OCI-LY7 (cell line): ENCODE measurements at regions not wholly inside any gene's neighbourhood (a gene's known extent, or its start where the extent isn't known, plus 50 kb on each side); places are given as distances from the start of the nearest gene placed in this dataset.

ENCODE experiments used
- BruUV-seq: library from RNA; stranded (reverse); fragments of 400-500 nt; replicated peaks from 2 replicates; lab custom pipeline; 2021; lab: Mats Ljungman, UMichigan
- CTCF ChIA-PET: fragments of 300-600 bp; sonication (Branson Sonifier 250); formaldehyde crosslinking; loops from one replicate; lab custom pipeline; 2022; ENCODE audit warnings: antibody characterized with exemption; ENCODE audit not compliant: unreplicated experiment; lab: Charles Lee
- POLR2A ChIA-PET: fragments of 300-600 bp; sonication (Branson Sonifier 250); formaldehyde crosslinking; loops from one replicate; lab custom pipeline; 2022; ENCODE audit warnings: antibody characterized with exemption; lab: Charles Lee
- DNase-seq: peaks from one replicate; pipeline ENCODE4 v3.0.0-alpha.2; 2015; ENCODE audit warnings: low spot score
- H2AFZ ChIP-seq: fragments of 200-600 bp; sonication (generic), shearing (Covaris generic); 2 replicates; pipeline ENCODE4 v1.6.1; 2014; ENCODE audit warnings: mild to moderate bottlenecking, antibody characterized with exemption, low read length, moderate library complexity
- H3K27ac ChIP-seq: fragments of 200-600 bp; sonication (generic); 2 replicates; pipeline ENCODE4 v1.5.1; 2014; ENCODE audit warnings: mixed run types, low read depth, mild to moderate bottlenecking, moderate library complexity, low read length, inconsistent platforms; ENCODE audit not compliant: poor library complexity, severe bottlenecking
- H3K36me3 ChIP-seq: fragments of 200-600 bp; sonication (generic); 2 replicates; pipeline ENCODE4 v1.6.1; 2014; ENCODE audit warnings: mild to moderate bottlenecking, antibody characterized with exemption, low read length, moderate library complexity, mixed read lengths; ENCODE audit not compliant: insufficient read depth
- H3K4me1 ChIP-seq: fragments of 200-600 bp; sonication (generic); 2 replicates; pipeline ENCODE4 v1.5.1; 2014; ENCODE audit warnings: mild to moderate bottlenecking, low read length; ENCODE audit not compliant: insufficient read depth, poor library complexity, severe bottlenecking
- H3K4me2 ChIP-seq: fragments of 200-600 bp; sonication (generic); 2 replicates; pipeline ENCODE4 v1.6.1; 2014; ENCODE audit warnings: mild to moderate bottlenecking, low read length
- H3K4me3 ChIP-seq: fragments of 200-600 bp; sonication (generic); 2 replicates; pipeline ENCODE4 v1.5.1; 2014; ENCODE audit warnings: mild to moderate bottlenecking, low read depth, low read length; ENCODE audit not compliant: poor library complexity, severe bottlenecking
- H3K79me2 ChIP-seq: fragments of 200-600 bp; sonication (generic); 2 replicates; pipeline ENCODE4 v1.6.1; 2016; ENCODE audit warnings: low read depth, mild to moderate bottlenecking, low read length, moderate library complexity, mixed read lengths; ENCODE audit not compliant: insufficient read depth
- H3K9me2 ChIP-seq: fragments of 200-600 bp; sonication (generic); 2 replicates; pipeline ENCODE4 v1.6.1; 2016; ENCODE audit warnings: mild to moderate bottlenecking, low read length, mixed read lengths; ENCODE audit not compliant: insufficient read depth
- H3K9me3 ChIP-seq: fragments of 200-600 bp; sonication (generic); 2 replicates; pipeline ENCODE4 v1.6.1; 2014; ENCODE audit warnings: mild to moderate bottlenecking, mixed run types, low read length, mixed read lengths
- H4K20me1 ChIP-seq: fragments of 200-600 bp; sonication (generic); 2 replicates; pipeline ENCODE4 v1.6.1; 2014; ENCODE audit warnings: mild to moderate bottlenecking, antibody characterized with exemption, low read length, moderate library complexity, mixed read lengths; ENCODE audit not compliant: insufficient read depth
- EZH2phosphoT487 ChIP-seq: fragments of 200-600 bp; sonication (generic); IDR thresholded peaks from 2 replicates; pipeline ENCODE4 v1.6.1; 2018; ENCODE audit warnings: low read depth, borderline replicate concordance, mild to moderate bottlenecking, mixed run types, antibody characterized with exemption, low read length, moderate library complexity, mixed read lengths
- intact Hi-C: fragments of 100-400 bp; cut with micrococcal nuclease; formaldehyde crosslinking; loops from one replicate; pipeline ENCODE4 v1.10.0; 2022; ENCODE audit not compliant: unreplicated experiment
- TF ChIP-seq, protein P1 (sequence below): fragments of 200-600 bp; sonication (generic); conservative IDR thresholded peaks from 2 replicates; pipeline ENCODE4 v1.5.1; 2014; ENCODE audit warnings: mild to moderate bottlenecking, antibody characterized with exemption, low read length, moderate library complexity, mixed read lengths

DNA sequence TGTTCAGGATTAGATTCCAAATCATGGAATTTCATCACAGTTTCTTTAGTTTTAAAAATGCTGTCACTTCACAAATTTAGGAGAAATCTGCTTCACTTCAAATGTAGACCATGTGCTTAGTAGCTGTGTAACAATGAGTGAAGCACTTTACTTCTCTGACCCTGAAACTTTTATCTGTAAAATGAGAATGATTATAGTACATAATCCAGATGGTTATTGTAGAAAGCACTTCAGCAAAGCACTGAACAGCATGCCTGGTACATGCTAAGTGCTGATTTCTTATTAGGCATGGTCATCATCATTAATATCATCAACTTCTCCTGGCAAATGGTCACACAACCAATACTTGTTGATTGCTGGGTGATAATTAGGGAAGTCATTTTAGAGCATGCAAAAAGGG is 705.0 kb downstream of the EPHA7 start:
- TF ChIP-seq, protein P1, sequence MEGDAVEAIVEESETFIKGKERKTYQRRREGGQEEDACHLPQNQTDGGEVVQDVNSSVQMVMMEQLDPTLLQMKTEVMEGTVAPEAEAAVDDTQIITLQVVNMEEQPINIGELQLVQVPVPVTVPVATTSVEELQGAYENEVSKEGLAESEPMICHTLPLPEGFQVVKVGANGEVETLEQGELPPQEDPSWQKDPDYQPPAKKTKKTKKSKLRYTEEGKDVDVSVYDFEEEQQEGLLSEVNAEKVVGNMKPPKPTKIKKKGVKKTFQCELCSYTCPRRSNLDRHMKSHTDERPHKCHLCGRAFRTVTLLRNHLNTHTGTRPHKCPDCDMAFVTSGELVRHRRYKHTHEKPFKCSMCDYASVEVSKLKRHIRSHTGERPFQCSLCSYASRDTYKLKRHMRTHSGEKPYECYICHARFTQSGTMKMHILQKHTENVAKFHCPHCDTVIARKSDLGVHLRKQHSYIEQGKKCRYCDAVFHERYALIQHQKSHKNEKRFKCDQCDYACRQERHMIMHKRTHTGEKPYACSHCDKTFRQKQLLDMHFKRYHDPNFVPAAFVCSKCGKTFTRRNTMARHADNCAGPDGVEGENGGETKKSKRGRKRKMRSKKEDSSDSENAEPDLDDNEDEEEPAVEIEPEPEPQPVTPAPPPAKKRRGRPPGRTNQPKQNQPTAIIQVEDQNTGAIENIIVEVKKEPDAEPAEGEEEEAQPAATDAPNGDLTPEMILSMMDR: no peak
- TF ChIP-seq EZH2phosphoT487: no peak
- Histone ChIP-seq H3K27ac (no peak overlapping the region), H3K4me1 (peaks cover 4% of the 10 kb centered on the region), H3K36me3 (no peaks in the 10 kb centered on the region), H4K20me1 (no peaks in the 10 kb centered on the region), H2AFZ (0 out of 2 replicates have a peak overlapping the region, but pooled peaks have one; percentile 6), H3K9me2 (no peaks in the 10 kb centered on the region), H3K79me2 (no peaks in the 10 kb centered on the region), H3K4me2 (no peak overlapping the region), H3K4me3 (no peak overlapping the region), H3K9me3 (no peaks in the 10 kb centered on the region)
- intact Hi-C loops: no loop called here
- ChIA-PET POLR2A (no interaction called here), CTCF (no interaction called here)
- DNase-seq: no peak
- no TSS peak for BruUV-seq

DNA sequence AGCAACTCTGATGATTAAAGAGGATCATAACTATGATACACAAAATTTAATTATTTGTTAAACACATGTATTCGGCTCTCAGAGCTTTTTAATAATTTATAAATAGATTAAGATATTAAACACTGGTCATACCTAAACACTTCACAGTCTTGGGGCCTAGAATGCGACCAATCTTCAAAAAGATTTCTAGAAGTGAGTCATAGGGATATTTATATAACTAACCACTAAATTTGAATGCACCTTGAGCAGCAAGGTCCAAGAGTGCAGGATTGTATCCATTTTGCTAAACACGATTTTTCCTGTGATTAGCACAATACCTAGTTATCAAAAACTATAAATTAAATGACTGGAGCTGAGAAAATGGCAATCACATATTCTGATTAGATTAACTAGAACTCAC is 709.3 kb downstream of the EPHA7 start:
- no peak overlapping the region for H3K4me3 ChIP-seq
- no peak overlapping the region for H3K27ac ChIP-seq
- H3K4me1 ChIP-seq: peaks cover 4% of the 10 kb centered on the region
- intact Hi-C loops: no loop called here
- POLR2A ChIA-PET: interaction anchor here (0.8 kb wide), 1 partner anchor 164 kb away, joined by 3 read pairs; no protein-coding TSS in a partner anchor
- no peaks in the 10 kb centered on the region for H3K79me2 ChIP-seq
- H2AFZ ChIP-seq: no peak overlapping the region
- CTCF ChIA-PET: no interaction called here
- TF ChIP-seq, protein P1: no peak
- TF ChIP-seq EZH2phosphoT487: no peak
- no peaks in the 10 kb centered on the region for H3K9me3 ChIP-seq
- no peak overlapping the region for H3K4me2 ChIP-seq
- H3K9me2 ChIP-seq: no peaks in the 10 kb centered on the region; the same call in 1 of the 2 replicates
- no peak for DNase-seq
- no peaks in the 10 kb centered on the region for H3K36me3 ChIP-seq
- BruUV-seq: no TSS peak
- no peaks in the 10 kb centered on the region for H4K20me1 ChIP-seq

DNA sequence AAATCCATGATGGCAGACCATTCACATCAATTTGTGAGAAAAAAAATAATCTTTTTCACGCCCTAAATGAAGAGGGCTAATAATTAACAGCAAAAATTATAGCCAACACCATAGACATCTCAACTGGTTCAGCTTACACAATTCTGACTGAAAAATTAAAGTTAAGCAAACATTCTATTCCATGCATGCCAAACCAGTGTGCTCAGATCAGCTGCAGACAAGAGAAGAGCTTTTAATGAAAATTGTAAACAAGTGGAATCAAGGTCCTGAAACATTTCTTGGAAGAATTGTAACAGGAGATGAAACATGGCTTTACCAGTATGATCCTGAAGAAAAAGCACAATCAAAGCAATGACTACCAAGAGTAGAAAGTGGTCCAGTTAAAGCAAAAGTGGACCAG is 710.4 kb downstream of the EPHA7 start:
- no peak overlapping the region for H3K4me2 ChIP-seq
- CTCF ChIA-PET: no interaction called here
- no peaks in the 10 kb centered on the region for H3K36me3 ChIP-seq
- H4K20me1 ChIP-seq: no peaks in the 10 kb centered on the region
- H2AFZ ChIP-seq: no peak overlapping the region; the same call in 1 of the 2 replicates
- no peak for TF ChIP-seq EZH2phosphoT487
- TF ChIP-seq, protein P1: no peak
- POLR2A ChIA-PET: no interaction called here
- intact Hi-C loops: no loop called here
- peaks cover 4% of the 10 kb centered on the region for H3K4me1 ChIP-seq
- H3K79me2 ChIP-seq: no peaks in the 10 kb centered on the region
- H3K9me2 ChIP-seq: no peaks in the 10 kb centered on the region; the same call in 1 of the 2 replicates
- no TSS peak for BruUV-seq
- H3K4me3 ChIP-seq: no peak overlapping the region
- no peak overlapping the region for H3K27ac ChIP-seq
- DNase-seq: no peak
- H3K9me3 ChIP-seq: no peaks in the 10 kb centered on the region
